T-helper 1 cell treated with Interleukin-12 subunit alpha and Interleukin-12 subunit beta and Interleukin-4 antibody, amounts not matched to agents 30 μg/mL and 1 μg/mL, for 36 hours (primary cell): ENCODE measurements at regions not wholly inside any gene's neighbourhood (a gene's known extent, or its start where the extent isn't known, plus 50 kb on each side); places are given as distances from the start of the nearest gene placed in this dataset.

Experiments used
- H3K27ac Mint-ChIP-seq: one replicate; pipeline ENCODE4 v1.8.0; 2021; ENCODE audit warnings: mild to moderate bottlenecking, mixed read lengths
- H3K27me3 Mint-ChIP-seq: one replicate; pipeline ENCODE4 v1.8.0; 2021; ENCODE audit warnings: low read depth, mixed read lengths
- H3K36me3 Mint-ChIP-seq: one replicate; pipeline ENCODE4 v1.8.0; 2021; ENCODE audit warnings: low read depth, mixed read lengths
- H3K4me1 Mint-ChIP-seq: one replicate; pipeline ENCODE4 v1.8.0; 2021; ENCODE audit warnings: low read depth, mixed read lengths
- H3K4me3 Mint-ChIP-seq: one replicate; pipeline ENCODE4 v1.8.0; 2021; ENCODE audit warnings: mild to moderate bottlenecking, moderate library complexity, mixed read lengths
- H3K9me3 Mint-ChIP-seq: one replicate; pipeline ENCODE4 v1.8.0; 2021; ENCODE audit warnings: mixed read lengths

- no peak overlapping the region for H3K27ac Mint-ChIP-seq
- H3K36me3 Mint-ChIP-seq = peaks cover 6% of the 10 kb centered on the region
- peaks cover 21% of the 10 kb centered on the region for H3K4me1 Mint-ChIP-seq
- peaks cover 16% of the 10 kb centered on the region for H3K9me3 Mint-ChIP-seq
- H3K4me3 Mint-ChIP-seq = no peak overlapping the region
- H3K27me3 Mint-ChIP-seq = peaks cover 4% of the 10 kb centered on the region
These were observed 82.2 kb upstream of the SLC22A16 start for GRCh38 chr6:110558575-110558974.

GRCh38 chr6:110557199-110557598 lies 80.8 kb upstream of the SLC22A16 start:
- Mint-ChIP-seq H3K27me3 (peaks cover 4% of the 10 kb centered on the region), H3K9me3 (peaks cover 9% of the 10 kb centered on the region), H3K4me3 (no peak overlapping the region), H3K27ac (no peak overlapping the region), H3K36me3 (peaks cover 3% of the 10 kb centered on the region), H3K4me1 (peaks cover 20% of the 10 kb centered on the region)

- Mint-ChIP-seq H3K27ac (no peak overlapping the region), H3K27me3 (peaks cover 4% of the 10 kb centered on the region), H3K36me3 (peaks cover 3% of the 10 kb centered on the region), H3K4me1 (peaks cover 14% of the 10 kb centered on the region), H3K9me3 (peaks cover 6% of the 10 kb centered on the region), H3K4me3 (no peak overlapping the region)
These were observed 80.1 kb upstream of the SLC22A16 start for GRCh38 chr6:110556317-110557110.

- H3K9me3 Mint-ChIP-seq = peaks cover 3% of the 10 kb centered on the region
- H3K27me3 Mint-ChIP-seq = peaks cover 4% of the 10 kb centered on the region
- H3K4me3 Mint-ChIP-seq = no peak overlapping the region
- no peaks in the 10 kb centered on the region for H3K36me3 Mint-ChIP-seq
- H3K27ac Mint-ChIP-seq = no peak overlapping the region
- peaks cover 4% of the 10 kb centered on the region for H3K4me1 Mint-ChIP-seq
These were observed 78.6 kb upstream of the SLC22A16 start for GRCh38 chr6:110554966-110555460.

GRCh38 chr6:110554441-110554840 lies 78.0 kb upstream of the SLC22A16 start:
- peaks cover 4% of the 10 kb centered on the region for H3K27me3 Mint-ChIP-seq
- peaks cover 3% of the 10 kb centered on the region for H3K9me3 Mint-ChIP-seq
- H3K36me3 Mint-ChIP-seq = no peaks in the 10 kb centered on the region
- H3K4me1 Mint-ChIP-seq = peaks cover 2% of the 10 kb centered on the region
- no peak overlapping the region for H3K4me3 Mint-ChIP-seq
- H3K27ac Mint-ChIP-seq = no peak overlapping the region

- Mint-ChIP-seq H3K27ac (no peak overlapping the region), H3K4me3 (no peak overlapping the region), H3K4me1 (no peaks in the 10 kb centered on the region), H3K27me3 (peaks cover 4% of the 10 kb centered on the region), H3K36me3 (no peaks in the 10 kb centered on the region), H3K9me3 (no peaks in the 10 kb centered on the region)
These were observed 76.7 kb upstream of the SLC22A16 start for GRCh38 chr6:110552901-110553641.

- Mint-ChIP-seq H3K9me3 (no peaks in the 10 kb centered on the region), H3K4me3 (no peak overlapping the region), H3K4me1 (no peaks in the 10 kb centered on the region), H3K27ac (no peak overlapping the region), H3K27me3 (peaks cover 9% of the 10 kb centered on the region), H3K36me3 (no peaks in the 10 kb centered on the region)
These were observed 75.7 kb upstream of the SLC22A16 start for GRCh38 chr6:110552076-110552475.

GRCh38 chr6:110551088-110551487 lies 74.7 kb upstream of the SLC22A16 start:
- Mint-ChIP-seq H3K27ac (no peak overlapping the region), H3K4me3 (no peak overlapping the region), H3K27me3 (peaks cover 6% of the 10 kb centered on the region), H3K9me3 (no peaks in the 10 kb centered on the region), H3K4me1 (no peaks in the 10 kb centered on the region), H3K36me3 (no peaks in the 10 kb centered on the region)

- Mint-ChIP-seq H3K27me3 (peaks cover 6% of the 10 kb centered on the region), H3K4me3 (no peak overlapping the region), H3K9me3 (peaks cover 4% of the 10 kb centered on the region), H3K36me3 (no peaks in the 10 kb centered on the region), H3K27ac (no peak overlapping the region), H3K4me1 (no peaks in the 10 kb centered on the region)
These were observed 73.9 kb upstream of the SLC22A16 start for GRCh38 chr6:110550353-110550752.

- Mint-ChIP-seq H3K4me3 (no peak overlapping the region), H3K4me1 (no peaks in the 10 kb centered on the region), H3K9me3 (peaks cover 6% of the 10 kb centered on the region), H3K36me3 (no peaks in the 10 kb centered on the region), H3K27me3 (peaks cover 6% of the 10 kb centered on the region), H3K27ac (no peak overlapping the region)
These were observed 72.9 kb upstream of the SLC22A16 start for GRCh38 chr6:110549277-110549676.

- no peak overlapping the region for H3K27ac Mint-ChIP-seq
- H3K4me3 Mint-ChIP-seq = no peak overlapping the region
- H3K4me1 Mint-ChIP-seq = peaks cover 6% of the 10 kb centered on the region
- H3K9me3 Mint-ChIP-seq = peaks cover 6% of the 10 kb centered on the region
- peaks cover 6% of the 10 kb centered on the region for H3K27me3 Mint-ChIP-seq
- no peaks in the 10 kb centered on the region for H3K36me3 Mint-ChIP-seq
These were observed 71.9 kb upstream of the SLC22A16 start for GRCh38 chr6:110548110-110548847.

GRCh38 chr6:110547266-110547964 lies 71.0 kb upstream of the SLC22A16 start:
- Mint-ChIP-seq H3K36me3 (no peaks in the 10 kb centered on the region), H3K4me1 (peaks cover 6% of the 10 kb centered on the region), H3K27ac (no peak overlapping the region), H3K27me3 (peaks cover 6% of the 10 kb centered on the region), H3K4me3 (no peak overlapping the region), H3K9me3 (peaks cover 6% of the 10 kb centered on the region)

GRCh38 chr6:110545081-110545872 lies 68.9 kb upstream of the SLC22A16 start:
- Mint-ChIP-seq H3K4me3 (no peak overlapping the region), H3K36me3 (no peaks in the 10 kb centered on the region), H3K27ac (peak overlapping the region; percentile 63)

More at GRCh38 chr6:110545081-110545872, 68.9 kb upstream of the SLC22A16 start:
- peaks cover 6% of the 10 kb centered on the region for H3K27me3 Mint-ChIP-seq
- H3K9me3 Mint-ChIP-seq = peaks cover 6% of the 10 kb centered on the region
- peaks cover 6% of the 10 kb centered on the region for H3K4me1 Mint-ChIP-seq
